Transverse colon (tissue), 4 donors: ENCODE measurements at regions not wholly inside any gene's neighbourhood (a gene's known extent, or its start where the extent isn't known, plus 50 kb on each side); places are given as distances from the start of the nearest gene placed in this dataset.

Source experiments
- CTCF ChIP-seq, 5 experiments: fragments of 200-600 bp in 3 of 5; fragments of 450-650 bp in 2 of 5; sonication (generic) in 3 of 5; IDR thresholded peaks; 1 replicate in 2 of 5; 2 replicates in 3 of 5; pipeline ENCODE4 v1.5.1; 2016 to 2017; ENCODE audit warnings: antibody characterized with exemption in 5 of 5, inconsistent platforms in 3 of 5, mild to moderate bottlenecking in 2 of 5, moderate library complexity in 1 of 5
- EP300 ChIP-seq: sonication (generic); formaldehyde crosslinking; IDR thresholded peaks from one replicate; pipeline ENCODE4 v1.6.1; 2017; ENCODE audit warnings: antibody characterized with exemption, low read depth
- POLR2A ChIP-seq: fragments of 450-650 bp; IDR thresholded peaks from one replicate; pipeline ENCODE4 v1.6.1; 2016; ENCODE audit warnings: antibody characterized with exemption, mild to moderate bottlenecking, moderate library complexity
- POLR2AphosphoS5 ChIP-seq, 3 donors: sonication (generic); formaldehyde crosslinking; IDR thresholded peaks; one replicate each; pipeline ENCODE4 v1.6.1; 2016; ENCODE audit warnings: antibody characterized with exemption in 3 of 3

GRCh38 chr13:74045583-74045982, 88.6 kb downstream of the KLF12 start:
- TF ChIP-seq CTCF (IDR thresholded peaks at IDR 0.05): no peak
- no peak for TF ChIP-seq POLR2A
- no peak for TF ChIP-seq EP300
- no peak for TF ChIP-seq POLR2AphosphoS5 (IDR thresholded peaks at IDR 0.05)
